HL-60 (cell line): ENCODE measurements at regions not wholly inside any gene's neighbourhood (a gene's known extent, or its start where the extent isn't known, plus 50 kb on each side); places are given as distances from the start of the nearest gene placed in this dataset.

Source experiments
- DNase-seq, 2 experiments: peaks; one replicate each; pipeline ENCODE4 v3.0.0-alpha.2; 2010 to 2020; ENCODE audit warnings: low read depth in 1 of 2, low spot score in 1 of 2
- H3K27ac ChIP-seq: fragments of 250-450 bp; sonication (Bioruptor Pico); replicated peaks from 2 replicates; pipeline ENCODE4 v1.5.1; 2020; ENCODE audit warnings: mild to moderate bottlenecking, moderate library complexity
- H3K27me3 ChIP-seq: fragments of 250-450 bp; sonication (Bioruptor Pico); 2 replicates; pipeline ENCODE4 v1.5.1; 2021; ENCODE audit warnings: mild to moderate bottlenecking, moderate library complexity; ENCODE audit not compliant: insufficient read depth, poor library complexity, severe bottlenecking
- H3K4me3 ChIP-seq: replicated peaks from 2 replicates; pipeline ENCODE4 v1.5.1; 2011; ENCODE audit warnings: mild to moderate bottlenecking, control low read depth, low read length; ENCODE audit not compliant: insufficient read depth
- CTCF ChIP-seq: IDR thresholded peaks from one replicate; pipeline ENCODE4 v1.5.1; 2011; ENCODE audit warnings: low read length, control low read depth, inconsistent platforms; ENCODE audit not compliant: insufficient read depth
- GABPA ChIP-seq: IDR thresholded peaks from 2 replicates; pipeline ENCODE4 v1.6.1; 2012; ENCODE audit warnings: low read depth
- POLR2AphosphoS5 ChIP-seq: IDR thresholded peaks from 2 replicates; pipeline ENCODE4 v1.6.1; 2012; ENCODE audit warnings: low read depth
- REST ChIP-seq: IDR thresholded peaks from 2 replicates; pipeline ENCODE4 v1.6.1; 2012; ENCODE audit warnings: low read depth; ENCODE audit not compliant: insufficient replicate concordance
- SPI1 ChIP-seq: IDR thresholded peaks from 2 replicates; pipeline ENCODE4 v1.6.1; 2012; ENCODE audit warnings: low read depth, mild to moderate bottlenecking, borderline replicate concordance

GRCh38 chr2:5569256-5569655, 122.9 kb upstream of the SOX11 start:
- Histone ChIP-seq H3K27me3 (no peaks in the 10 kb centered on the region), H3K4me3 (no peak overlapping the region), H3K27ac (no peak overlapping the region)
- TF ChIP-seq POLR2AphosphoS5 (no peak), REST (no peak), GABPA (no peak), CTCF (no peak), SPI1 (no peak)
- no peak for DNase-seq

- no peak for DNase-seq
- Histone ChIP-seq H3K4me3 (no peak overlapping the region), H3K27ac (no peak overlapping the region), H3K27me3 (no peaks in the 10 kb centered on the region)
- TF ChIP-seq GABPA (no peak), SPI1 (no peak), CTCF (no peak), REST (no peak), POLR2AphosphoS5 (no peak)
Observed at GRCh38 chr2:5576015-5576414, 116.2 kb upstream of the SOX11 start.

- no peak for DNase-seq
- TF ChIP-seq GABPA: no peak
- no peak for TF ChIP-seq REST
- no peak for TF ChIP-seq SPI1
- TF ChIP-seq CTCF: no peak
- TF ChIP-seq POLR2AphosphoS5: no peak
- H3K27me3 ChIP-seq: no peaks in the 10 kb centered on the region
- no peak overlapping the region for H3K4me3 ChIP-seq
- H3K27ac ChIP-seq: no peak overlapping the region
Observed at GRCh38 chr2:5587766-5588165, 104.4 kb upstream of the SOX11 start.
